NCI-H748 (cell line): ENCODE measurements at regions not wholly inside any gene's neighbourhood (a gene's known extent, or its start where the extent isn't known, plus 50 kb on each side); places are given as distances from the start of the nearest gene placed in this dataset.
"Not testable (repeated sequence)": the region's sequence is repeated elsewhere in the genome, so short reads cannot be mapped to it uniquely, and the experiment has no call there.

Experiments
- DNase-seq: peaks from one replicate; lab custom pipeline; 2025; ENCODE audit not compliant: unreplicated experiment; lab: John Stamatoyannopoulos, UW

- no peak for DNase-seq
These were observed 575.4 kb downstream of the NTRK3 start for GRCh38 chr15:87681104-87681503.

GRCh38 chr15:87680208-87680607, 576.3 kb downstream of the NTRK3 start:
- DNase-seq = peak; percentile 1

- DNase-seq = no peak
These were observed 581.3 kb downstream of the NTRK3 start for GRCh38 chr15:87675271-87675670.

- peak; percentile 44 for DNase-seq
These were observed 583.9 kb downstream of the NTRK3 start for GRCh38 chr15:87672309-87673288.

- DNase-seq = no peak
These were observed 585.2 kb downstream of the NTRK3 start for GRCh38 chr15:87671289-87671688.

- no peak for DNase-seq
These were observed 586.7 kb downstream of the NTRK3 start for GRCh38 chr15:87669846-87670245.

GRCh38 chr15:87668768-87669564, 587.6 kb downstream of the NTRK3 start:
- not testable (repeated sequence) for DNase-seq

GRCh38 chr15:87667643-87668042, 588.9 kb downstream of the NTRK3 start:
- DNase-seq = no peak

- DNase-seq = no peak
These were observed 594.0 kb downstream of the NTRK3 start for GRCh38 chr15:87662575-87662974.

- no peak for DNase-seq
These were observed 594.8 kb downstream of the NTRK3 start for GRCh38 chr15:87661454-87662355.

- no peak for DNase-seq
These were observed 596.0 kb downstream of the NTRK3 start for GRCh38 chr15:87660251-87661129.

GRCh38 chr15:87656372-87656771, 600.2 kb downstream of the NTRK3 start:
- DNase-seq = no peak

- DNase-seq = no peak
These were observed 602.9 kb downstream of the NTRK3 start for GRCh38 chr15:87653646-87654045.

- no peak for DNase-seq
These were observed 607.4 kb downstream of the NTRK3 start for GRCh38 chr15:87649175-87649574.

GRCh38 chr15:87648278-87648677, 608.3 kb downstream of the NTRK3 start:
- DNase-seq = no peak

GRCh38 chr15:87645723-87646122, 610.8 kb downstream of the NTRK3 start:
- DNase-seq = no peak

GRCh38 chr15:87642997-87643396, 613.5 kb downstream of the NTRK3 start:
- DNase-seq = not testable (repeated sequence)

GRCh38 chr15:87639305-87640011, 617.1 kb downstream of the NTRK3 start:
- DNase-seq = no peak

GRCh38 chr15:87638554-87639083, 617.9 kb downstream of the NTRK3 start:
- DNase-seq = no peak
